ENCODE measurements at regions not wholly inside any gene's neighbourhood (a gene's known extent, or its start where the extent isn't known, plus 50 kb on each side); places are given as distances from the start of the nearest gene placed in this dataset.
"Not testable (repeated sequence)": the region's sequence is repeated elsewhere in the genome, so short reads cannot be mapped to it uniquely, and the experiment has no call there.

- DNase-seq: no peak
Observed at GRCh38 chr3:145671121-145671520, 489.9 kb downstream of the PLOD2 start.

DNA sequence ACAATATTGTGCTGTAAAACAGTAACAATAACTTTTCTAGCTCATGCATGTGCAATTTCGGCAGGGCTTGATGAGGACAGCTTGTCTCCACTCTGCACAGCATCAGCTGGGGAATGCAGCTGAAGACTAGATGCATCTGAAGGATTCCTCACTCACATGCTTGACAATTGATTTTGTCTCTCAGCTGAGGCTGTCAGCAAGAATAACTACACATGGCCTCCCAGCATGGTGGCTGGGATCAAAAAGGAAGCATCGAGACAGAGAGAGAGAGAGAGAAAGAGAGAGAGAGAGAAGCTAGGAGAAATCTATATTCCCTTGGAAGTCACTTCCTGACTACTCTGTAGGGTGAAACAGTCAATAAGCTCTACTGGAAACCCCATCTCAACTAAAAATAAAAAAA, 487.1 kb downstream of the PLOD2 start:
- no peak for DNase-seq

- no peak for DNase-seq
Observed at GRCh38 chr3:145678401-145678800, 482.6 kb downstream of the PLOD2 start.

- no peak for DNase-seq
Observed at GRCh38 chr3:145681181-145681580, 479.8 kb downstream of the PLOD2 start.

DNA sequence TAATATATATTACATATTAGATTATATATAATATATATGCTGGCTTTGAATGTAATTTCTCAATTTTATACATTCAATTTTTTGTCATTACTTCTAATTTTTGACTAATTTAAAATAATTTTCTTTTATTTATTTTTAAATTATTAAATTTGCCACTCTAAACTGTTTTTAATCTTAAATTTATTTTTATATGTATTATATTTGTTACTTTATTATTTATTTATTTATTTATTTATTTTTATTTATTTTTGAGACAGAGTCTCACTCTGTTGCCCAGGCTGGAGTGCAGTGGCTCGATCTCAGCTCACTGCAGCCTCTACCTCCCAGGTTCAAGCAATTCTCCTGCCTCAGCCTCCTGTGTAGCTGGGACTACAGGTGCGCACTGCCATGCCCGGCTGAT, 473.0 kb downstream of the PLOD2 start:
- not testable (repeated sequence) for DNase-seq

- DNase-seq: no peak
Observed at GRCh38 chr3:145692751-145693150, 468.2 kb downstream of the PLOD2 start.

DNA sequence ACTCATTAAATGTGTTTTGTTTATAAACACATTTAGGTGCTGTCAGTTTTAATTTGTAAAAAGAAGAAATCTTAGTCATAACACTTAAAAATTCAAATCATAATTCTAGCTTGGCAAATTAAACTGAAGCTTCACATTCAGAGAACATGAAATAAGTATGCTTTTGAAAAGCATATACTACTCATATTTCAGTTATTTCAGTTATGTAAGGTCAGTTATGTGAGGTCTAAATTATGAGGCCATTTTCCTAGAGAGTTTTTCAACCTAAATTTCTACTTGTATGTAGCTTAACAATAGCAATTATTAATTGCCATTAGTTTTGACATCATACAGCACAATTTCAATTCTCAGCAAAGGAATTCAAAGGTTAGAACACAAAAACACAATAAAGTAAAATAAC, 465.0 kb downstream of the PLOD2 start:
- DNase-seq: no peak

DNA sequence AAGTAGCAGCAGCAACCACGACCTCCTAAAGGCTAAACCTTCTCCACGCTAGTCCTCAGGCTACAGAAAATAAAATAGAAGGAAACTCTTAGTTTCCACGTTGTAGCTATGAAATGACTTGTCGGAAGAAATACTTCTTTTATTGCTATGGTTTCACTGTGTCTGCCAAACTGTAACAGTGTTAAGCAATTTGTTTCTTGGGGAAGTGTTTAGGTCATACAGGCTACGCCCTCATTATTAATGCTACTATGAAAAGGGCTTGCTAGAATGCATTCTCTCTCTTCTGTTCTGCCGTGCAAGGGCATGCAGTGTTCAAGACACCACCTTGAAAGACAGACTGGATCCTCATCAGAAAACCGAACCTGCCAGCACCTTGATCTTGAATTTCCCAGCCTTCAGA, 462.7 kb downstream of the PLOD2 start:
- no peak for DNase-seq

DNA sequence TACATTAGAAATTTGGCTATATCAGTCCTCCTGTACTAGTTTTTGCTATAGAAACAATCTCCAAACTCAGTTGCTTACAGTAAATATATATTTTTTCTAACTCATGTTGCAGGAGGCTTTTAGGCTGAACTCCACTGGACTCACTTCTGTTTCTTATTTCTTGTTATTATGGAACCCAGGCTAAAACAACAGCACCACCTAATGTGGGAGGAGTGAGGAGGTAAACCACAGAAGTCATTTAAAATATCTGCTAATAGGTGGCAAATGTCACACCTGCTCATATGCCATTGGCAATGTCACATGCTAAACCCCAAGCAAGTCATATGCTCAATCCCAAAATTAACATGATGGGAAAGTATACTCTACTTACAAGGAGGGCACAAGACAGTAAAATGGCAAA, 462.2 kb downstream of the PLOD2 start:
- no peak for DNase-seq

DNA sequence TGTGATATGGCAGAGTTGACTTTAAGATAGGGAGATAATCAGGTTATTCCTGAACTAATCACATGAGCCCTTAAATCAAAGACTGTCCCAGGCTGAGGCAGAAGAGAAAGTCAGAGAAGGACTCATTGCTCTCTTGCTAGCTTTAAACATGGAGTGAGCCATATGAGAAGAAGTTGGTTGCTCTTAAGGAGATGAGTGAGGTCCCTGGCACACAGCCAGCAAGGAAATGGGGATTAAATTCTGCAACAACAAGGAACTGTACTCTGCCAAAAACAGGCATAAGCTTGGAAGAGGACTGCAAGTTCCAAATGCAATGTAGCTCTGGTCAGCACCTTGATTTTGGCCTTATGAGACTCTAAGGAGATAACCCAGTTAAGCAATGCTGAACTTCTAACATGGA, 457.0 kb downstream of the PLOD2 start:
- DNase-seq: no peak

DNA sequence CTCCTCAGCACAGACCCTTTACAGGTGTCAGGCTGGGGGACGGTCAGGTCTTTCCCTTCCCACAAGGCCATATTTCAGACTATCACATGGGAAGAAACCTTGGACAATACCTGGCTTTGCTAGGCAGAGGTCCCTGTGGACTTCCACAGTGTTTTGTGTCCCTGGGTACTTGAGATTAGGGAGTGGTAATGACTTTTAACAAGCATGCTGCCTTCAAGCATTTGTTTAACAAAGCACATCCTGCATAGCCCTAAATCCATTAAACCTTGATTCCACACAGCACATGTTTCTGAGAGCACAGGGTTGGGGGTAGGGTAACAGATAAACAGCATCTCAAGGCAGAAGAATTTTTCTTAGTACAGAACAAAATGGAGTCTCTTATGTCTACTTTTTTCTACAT, 451.2 kb downstream of the PLOD2 start:
- not testable (repeated sequence) for DNase-seq

DNA sequence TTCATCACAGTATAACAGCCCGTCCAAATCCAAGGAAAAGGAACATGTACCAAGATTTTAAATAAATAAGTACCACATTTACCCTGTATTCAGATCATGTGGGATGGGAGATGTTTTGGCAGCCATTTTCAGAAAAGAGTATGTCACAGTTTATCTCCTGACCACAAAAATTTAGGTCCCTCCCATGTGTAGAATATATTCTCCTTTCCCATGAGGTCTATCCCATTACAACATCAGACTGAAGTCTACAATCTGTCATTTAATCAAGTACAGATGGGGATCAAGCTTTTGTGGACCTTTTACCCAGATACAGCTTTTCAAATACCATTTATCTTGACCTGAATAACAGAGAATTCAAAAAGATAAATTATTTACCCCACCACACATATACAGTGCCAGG, 444.5 kb downstream of the PLOD2 start:
- no peak for DNase-seq

GRCh38 chr3:145719114-145719513, 441.9 kb downstream of the PLOD2 start:
- DNase-seq: no peak

- DNase-seq: no peak
Observed at GRCh38 chr3:145721273-145721805, 439.6 kb downstream of the PLOD2 start.

- no peak for DNase-seq
Observed at GRCh38 chr3:145721815-145722214, 439.2 kb downstream of the PLOD2 start.

DNA sequence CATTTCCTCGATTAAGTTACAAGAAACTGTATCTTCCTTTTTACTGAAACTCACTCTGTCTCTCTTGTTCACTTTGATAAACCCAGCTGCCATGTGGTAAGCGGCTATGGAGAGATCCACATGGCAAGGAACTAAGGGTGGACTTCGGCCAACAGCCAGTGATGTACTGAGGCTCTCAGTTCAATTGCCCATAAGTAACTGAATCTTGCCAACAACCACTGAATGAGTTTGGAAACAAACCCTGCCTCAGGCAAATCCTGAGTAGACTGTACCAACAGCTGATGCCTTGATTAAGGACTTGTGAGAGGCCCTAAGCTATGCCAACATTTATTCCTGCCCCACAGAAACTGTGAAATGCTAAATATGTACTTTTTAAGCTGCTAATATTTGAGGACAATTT, 433.5 kb downstream of the PLOD2 start:
- DNase-seq: no peak

DNA sequence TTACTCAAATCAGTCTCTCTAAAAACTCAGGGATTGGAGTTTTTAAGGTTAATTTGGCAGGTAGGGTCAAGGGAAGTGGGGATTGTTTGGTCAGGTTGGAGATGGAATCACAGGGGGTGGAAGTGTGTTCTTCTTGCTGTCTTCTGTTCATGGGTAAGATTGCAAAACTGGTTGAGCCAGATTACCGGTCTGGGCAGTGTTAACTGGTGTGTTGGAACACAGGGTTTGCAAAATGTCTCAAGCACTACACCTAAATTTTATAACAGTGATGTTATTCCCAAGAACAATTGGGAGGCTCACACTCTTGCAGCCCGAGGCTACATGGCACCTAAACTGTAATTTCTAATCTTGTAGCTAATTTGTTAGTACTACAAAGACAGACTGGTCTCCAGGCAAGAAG, 425.4 kb downstream of the PLOD2 start:
- no peak for DNase-seq

GRCh38 chr3:145737952-145738351, 423.0 kb downstream of the PLOD2 start:
- DNase-seq: no peak

DNA sequence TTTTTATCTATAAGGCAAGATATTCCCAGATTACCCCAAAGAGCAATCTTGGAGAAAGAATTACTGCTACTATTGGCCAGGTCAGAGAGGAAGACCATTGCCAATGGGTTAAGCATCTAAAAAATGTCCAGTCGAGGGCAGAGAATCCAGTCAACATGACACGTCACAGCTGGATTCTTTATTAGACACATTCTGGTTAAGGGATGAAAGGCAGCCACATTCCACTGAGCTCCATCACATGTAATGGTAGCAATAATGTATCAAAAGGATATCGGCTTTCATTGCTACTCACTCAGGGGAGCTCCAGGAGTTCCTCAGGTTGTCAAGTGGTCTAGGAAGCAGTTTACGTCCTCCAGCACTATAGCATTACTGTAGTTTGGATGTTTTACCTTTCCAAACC, 421.1 kb downstream of the PLOD2 start:
- DNase-seq: no peak

DNA sequence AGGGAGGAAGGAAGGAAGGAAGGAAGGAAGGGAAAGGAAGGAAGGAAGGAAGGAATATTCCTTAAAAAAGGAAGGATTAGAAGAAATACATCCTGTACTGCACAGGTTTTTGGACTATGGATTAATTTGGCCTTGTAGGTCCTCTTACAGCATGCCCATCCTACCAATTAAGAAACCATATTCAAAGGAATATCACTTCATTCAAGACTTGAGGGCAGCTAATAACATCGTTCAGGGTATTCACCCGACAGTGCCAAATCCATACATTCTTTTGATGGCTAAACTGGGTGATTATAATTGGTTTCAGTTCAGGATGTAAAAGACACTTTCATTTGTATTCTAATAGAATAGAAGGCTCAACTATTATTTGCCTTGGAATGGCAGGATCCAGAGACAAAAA, 410.3 kb downstream of the PLOD2 start:
- DNase-seq: no peak

GRCh38 chr3:145752576-145752975, 408.4 kb downstream of the PLOD2 start:
- DNase-seq: no peak

- DNase-seq: no peak
Observed at GRCh38 chr3:145754605-145755289, 406.2 kb downstream of the PLOD2 start.

- no peak for DNase-seq
Observed at GRCh38 chr3:145760036-145760435, 400.9 kb downstream of the PLOD2 start.

- no peak for DNase-seq
Observed at GRCh38 chr3:145767909-145768308, 393.1 kb downstream of the PLOD2 start.

DNA sequence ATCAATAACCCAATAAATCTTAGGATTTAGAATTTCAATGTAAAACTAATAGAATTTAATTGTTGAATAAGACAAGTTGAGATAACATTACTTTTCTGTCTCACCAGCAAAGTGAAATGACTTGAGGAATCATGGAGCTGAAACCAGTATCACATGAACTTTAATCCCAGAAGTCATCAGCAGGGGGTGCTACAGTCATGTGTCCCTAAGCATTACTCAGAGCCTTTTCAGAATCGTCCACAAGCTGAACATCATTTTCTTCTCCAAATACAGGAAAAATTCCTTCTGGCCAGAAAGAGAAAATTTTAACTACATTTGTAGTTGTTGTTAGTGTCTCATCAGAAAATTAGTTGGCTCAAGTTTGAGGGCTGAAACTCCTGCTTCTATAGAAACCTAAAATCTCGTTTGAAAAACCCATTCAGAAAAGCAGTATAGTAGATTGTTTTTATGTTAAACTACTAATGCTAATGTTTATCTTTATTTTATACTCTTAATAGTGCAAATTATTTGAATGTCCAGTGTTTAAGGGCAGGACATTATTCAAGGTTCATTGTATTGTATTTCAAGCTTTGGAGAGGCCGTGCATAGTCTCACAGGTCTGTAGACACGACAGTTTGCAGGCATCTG, 384.1 kb downstream of the PLOD2 start:
- DNase-seq: no peak

Measured in activated effector memory CD4-positive, alpha-beta T cell treated with anti-CD3 and anti-CD28 coated beads, Interleukin-2, amount 50 U/mL, for 16 hours (primary cell).